ENCODE measurements at regions not wholly inside any gene's neighbourhood (a gene's known extent, or its start where the extent isn't known, plus 50 kb on each side); places are given as distances from the start of the nearest gene placed in this dataset.

DNA sequence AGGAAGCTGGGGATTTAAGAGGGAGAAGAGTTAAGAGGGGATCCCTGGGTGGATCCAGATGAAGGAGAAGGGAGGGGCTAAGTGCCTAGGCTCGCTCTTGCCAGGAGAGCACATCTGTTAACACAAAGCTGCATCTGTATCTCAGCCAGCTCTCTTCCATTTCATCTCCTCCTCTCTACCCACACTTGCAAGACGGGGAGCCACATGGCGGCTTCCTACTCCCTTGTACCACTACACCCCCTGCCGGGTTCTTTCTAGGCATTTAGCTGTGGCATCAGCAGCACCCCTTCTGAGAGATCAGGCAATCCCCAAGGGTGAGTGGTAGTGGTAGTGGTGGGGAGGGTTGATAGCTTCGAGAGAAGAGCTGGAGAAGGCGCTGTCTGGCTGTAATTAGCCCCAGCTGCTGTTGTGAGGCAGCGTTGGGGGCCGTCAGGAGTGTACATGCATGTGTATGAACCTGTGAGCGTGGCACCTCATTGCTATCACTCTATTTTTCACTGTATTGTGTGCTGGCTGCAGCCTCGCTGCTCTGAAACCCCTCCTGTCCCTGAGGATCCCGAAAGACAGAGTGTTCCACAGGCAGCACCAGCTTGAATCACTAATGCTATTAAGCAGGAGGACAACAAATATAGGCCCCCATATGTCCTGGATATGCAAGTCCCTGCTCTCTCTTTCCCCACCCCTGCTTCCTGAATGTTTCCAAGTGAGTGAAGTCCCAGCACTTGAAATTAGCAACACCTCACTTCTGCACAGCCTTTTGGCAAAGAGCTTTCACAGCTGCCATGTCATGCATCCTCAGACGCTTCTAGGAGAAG is 73.7 kb downstream of the RTL9 start:
- DNase-seq: no peak

- DNase-seq: no peak
Observed at GRCh38 chrX:110432906-110433215, 74.2 kb downstream of the RTL9 start.

- DNase-seq: no peak
Observed at GRCh38 chrX:110435196-110435595, 76.5 kb downstream of the RTL9 start.

DNA sequence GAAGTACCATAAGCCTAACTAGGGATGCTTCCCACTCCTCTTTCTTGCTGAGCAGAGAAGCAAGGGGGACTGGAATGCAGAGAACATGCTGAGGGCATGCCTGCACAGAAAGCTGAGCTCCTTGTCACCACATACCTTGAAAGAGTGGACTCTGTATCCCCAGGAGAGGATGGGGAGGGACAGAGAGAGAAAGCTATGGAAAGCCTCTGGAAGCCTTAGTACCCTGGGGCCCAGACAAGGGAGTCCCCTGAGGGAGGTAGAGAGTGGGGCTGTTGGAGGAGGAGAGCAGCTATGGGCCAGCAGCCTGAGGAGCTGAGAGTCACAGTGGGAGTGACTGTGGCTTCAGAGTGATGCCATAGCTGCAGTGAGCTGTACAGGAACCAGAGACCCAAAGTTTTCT is 77.9 kb downstream of the RTL9 start:
- DNase-seq: no peak

GRCh38 chrX:110437686-110438085 is 79.0 kb downstream of the RTL9 start:
- no peak for DNase-seq

DNA sequence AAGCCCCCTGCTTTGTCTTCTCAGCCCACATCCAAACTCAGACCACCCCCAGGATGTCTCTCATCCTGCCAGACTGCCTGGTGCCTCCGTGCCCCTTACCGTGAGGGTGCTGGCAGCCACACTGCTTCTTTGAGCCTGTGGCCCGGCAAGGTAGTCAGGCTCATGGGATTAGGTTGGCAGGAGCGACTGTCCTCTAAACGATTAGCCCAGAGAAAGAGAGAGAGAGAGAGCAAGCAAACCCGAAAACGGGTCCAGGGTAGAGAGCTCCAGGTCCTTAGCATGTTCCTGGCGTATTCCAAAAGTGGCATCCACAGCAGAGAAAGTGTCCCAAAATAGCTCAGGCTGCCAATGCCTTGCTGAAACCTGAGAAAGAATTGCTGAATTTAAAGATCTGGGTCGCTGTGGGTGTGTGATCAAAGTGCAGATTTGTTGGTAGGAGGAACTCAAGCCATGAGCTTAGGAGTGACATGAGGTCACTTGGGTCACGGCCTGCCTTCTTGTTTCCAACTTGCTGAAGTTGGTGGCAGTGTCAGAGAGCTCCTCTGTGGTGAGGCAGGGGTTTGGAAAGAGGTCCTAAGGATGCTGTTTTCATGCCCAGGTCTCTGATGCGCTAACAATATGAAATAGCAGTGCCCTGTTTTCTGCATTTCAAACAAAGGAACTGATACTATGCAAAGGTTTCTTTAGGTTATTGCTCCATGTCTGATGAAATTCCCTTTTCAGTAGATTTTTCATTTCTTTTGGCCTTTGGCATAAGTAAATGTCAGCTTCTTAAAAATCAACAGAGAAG is 81.6 kb downstream of the RTL9 start:
- no peak for DNase-seq

DNA sequence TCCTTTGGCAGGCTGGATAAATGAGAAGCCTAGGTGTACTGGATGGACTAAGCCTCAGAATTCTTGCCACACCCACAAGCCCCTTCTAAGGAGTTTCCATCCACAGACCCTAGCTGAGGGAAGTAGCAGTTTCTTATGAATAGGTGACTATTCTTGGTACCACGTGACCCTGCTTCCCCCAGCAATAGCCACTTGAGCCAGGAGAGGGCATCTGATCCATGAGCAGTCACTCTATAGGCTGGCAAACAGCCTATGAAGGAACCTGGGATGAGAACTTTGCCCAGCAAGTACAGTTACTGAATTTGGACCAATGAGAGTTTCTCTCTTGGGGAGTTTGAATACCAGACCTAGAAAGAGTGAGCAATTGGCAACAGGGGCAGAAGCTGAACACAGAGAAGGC is 84.0 kb downstream of the RTL9 start:
- no peak for DNase-seq

DNA sequence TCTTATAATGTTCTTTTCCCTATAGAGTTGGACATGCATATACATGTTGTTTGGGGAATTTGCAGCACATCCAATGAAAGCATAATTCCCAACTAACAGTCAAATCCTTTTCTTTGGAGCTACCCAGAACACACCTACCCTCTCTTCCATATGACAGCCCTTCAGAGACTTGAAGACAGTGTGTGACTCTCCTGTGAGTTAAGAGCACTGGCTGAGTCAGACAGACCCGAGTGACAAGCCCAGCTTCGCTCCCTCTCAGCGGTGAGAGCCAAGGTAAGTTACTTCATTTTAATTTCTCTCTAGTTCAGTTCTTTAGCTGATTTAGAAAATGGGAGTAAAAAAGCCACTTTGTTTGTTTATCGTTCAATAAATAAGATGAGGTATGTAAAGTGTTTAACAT is 86.3 kb downstream of the RTL9 start:
- no peak for DNase-seq

- no peak for DNase-seq
Observed at GRCh38 chrX:110448459-110448858, 89.8 kb downstream of the RTL9 start.

DNA sequence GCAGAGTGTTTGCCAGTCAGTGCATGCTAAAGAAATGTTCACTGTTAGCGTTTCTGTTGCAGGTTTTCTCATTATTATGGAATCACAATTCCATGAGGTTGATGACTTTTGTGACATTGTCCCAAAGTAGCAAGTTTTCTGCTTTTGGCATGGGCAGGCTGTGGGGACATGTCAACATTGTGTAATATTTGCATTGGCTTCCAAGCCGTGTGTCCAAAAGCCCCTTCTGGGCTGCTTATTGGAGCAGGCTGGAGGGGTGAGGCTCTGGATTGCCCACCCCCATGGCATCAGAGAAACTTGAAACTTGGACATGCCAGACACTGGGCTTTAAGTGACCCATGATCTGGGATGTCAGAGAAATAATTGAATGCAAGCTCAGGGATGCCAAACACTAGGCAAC is 90.7 kb downstream of the RTL9 start:
- no peak for DNase-seq

GRCh38 chrX:110450050-110450449 is 91.4 kb downstream of the RTL9 start:
- DNase-seq: peak; percentile 38 to 77

DNA sequence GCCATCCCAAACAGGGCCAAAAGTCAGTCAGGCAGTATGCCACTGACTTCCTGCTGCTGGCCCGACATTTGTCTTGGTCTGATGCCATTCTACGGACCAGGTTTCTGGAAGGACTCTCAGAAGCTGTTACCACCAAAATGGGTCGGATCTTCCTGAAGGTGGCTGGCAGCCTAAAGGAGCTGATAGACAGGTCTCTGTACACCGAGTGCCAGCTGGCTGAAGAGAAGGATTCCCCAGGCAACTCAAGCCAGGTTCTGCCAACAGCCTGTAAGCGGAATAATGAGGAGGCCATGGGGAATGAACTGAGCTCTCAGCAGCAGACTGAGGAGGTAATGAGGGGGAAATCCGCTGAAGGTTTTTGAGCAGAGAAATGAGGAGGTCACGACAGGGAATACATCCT is 95.7 kb downstream of the RTL9 start:
- peak; percentile 10 to 62 for DNase-seq

- no peak for DNase-seq
Observed at GRCh38 chrX:110462957-110463356, 104.3 kb downstream of the RTL9 start.

GRCh38 chrX:110466790-110467189 is 108.1 kb downstream of the RTL9 start:
- no peak for DNase-seq

GRCh38 chrX:110472265-110472664 is 113.6 kb downstream of the RTL9 start:
- no peak for DNase-seq

GRCh38 chrX:110477593-110478228 is 119.1 kb downstream of the RTL9 start:
- DNase-seq: no peak

DNA sequence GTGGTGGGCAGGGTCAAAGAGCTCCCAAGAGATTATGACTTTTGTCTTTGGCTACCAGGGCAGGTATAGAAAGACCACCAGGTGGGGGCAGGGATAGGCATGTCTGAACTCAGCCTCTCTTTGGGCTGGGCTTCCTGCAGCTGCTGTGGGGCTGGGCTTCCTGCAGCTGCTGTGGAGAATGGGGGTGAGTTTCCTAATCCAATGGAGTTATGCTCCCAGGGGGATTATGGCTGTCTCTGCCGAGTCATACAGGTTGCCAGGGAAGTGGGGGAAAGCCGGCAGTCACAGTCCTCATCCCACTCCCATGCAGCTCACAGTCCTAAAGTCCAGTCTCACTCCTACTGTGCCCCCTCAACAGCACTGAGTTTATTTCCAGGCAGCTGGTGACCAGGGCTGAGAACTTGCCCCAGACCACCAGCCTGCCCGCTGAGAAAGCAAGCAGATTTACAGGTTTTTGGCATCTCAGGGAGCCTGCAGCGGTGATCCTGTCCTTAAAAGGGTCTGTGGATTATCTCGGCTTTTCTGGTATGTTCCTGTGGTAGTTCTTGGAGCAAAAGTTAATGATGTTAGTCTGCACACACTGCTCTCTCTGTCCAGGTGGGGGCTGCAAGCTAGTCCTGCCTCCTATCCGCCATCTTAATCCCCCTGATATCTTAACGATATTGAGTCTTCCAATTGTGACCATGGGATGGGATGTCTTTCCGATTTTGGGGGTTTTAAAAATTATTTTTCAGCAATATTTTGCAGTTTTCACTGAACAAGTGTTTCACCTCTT is 133.4 kb downstream of the RTL9 start:
- no peak for DNase-seq

DNA sequence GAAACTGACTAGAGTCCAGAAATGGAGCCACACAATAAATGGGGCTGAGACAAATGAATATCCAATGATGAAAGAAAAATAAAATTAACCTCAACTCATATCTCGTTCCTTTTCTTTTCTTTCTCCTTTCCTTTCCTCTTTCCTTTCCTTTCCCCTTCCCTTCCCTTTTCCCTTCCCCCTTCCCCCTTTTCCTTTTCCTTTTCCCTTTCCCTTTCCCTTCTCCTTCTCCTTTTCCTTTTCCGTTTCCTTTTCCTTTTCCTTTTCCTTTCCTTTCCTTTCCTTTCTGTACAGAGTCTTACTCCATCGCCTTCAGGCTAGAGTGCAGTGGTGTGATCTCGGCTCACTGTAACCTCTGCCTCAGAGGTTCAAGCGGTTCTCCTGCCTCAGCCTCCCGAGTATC is 146.3 kb downstream of the RTL9 start:
- DNase-seq: no peak

DNA sequence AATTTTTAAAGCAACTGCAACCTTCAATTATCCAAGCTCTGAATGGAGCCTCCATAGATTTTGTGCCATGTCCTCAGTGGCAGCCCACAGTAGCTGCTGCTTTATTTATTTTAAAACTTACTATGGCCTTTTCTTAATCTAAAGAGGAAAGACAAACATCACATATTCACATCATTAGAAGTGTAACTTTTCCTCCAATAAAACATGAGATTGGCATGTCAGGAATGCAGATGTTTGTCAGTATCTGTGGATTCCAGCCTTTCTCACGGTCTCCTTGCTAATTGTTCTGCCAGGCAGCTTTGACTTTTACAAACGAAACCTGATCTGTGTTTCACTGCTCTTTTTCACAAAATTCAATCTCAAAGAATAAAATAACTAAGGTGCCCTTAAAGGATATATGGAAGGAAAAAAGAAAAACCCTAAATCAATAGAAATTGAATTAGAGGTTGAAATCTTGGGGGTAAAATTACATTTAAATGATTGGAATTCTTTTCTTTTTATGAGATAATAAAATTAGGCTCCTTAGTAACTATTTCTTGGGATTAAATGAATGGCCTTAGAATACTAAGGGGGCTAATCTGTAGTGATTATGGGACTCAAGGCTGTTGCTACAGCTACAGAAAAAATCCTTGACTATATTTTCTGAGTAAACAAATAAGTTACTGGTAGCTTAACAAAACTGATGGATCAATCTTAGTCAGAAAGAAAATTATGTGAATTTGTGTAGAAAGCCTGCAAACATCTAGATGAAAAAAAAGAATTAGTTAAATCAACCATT is 151.3 kb downstream of the RTL9 start:
- no peak for DNase-seq

DNA sequence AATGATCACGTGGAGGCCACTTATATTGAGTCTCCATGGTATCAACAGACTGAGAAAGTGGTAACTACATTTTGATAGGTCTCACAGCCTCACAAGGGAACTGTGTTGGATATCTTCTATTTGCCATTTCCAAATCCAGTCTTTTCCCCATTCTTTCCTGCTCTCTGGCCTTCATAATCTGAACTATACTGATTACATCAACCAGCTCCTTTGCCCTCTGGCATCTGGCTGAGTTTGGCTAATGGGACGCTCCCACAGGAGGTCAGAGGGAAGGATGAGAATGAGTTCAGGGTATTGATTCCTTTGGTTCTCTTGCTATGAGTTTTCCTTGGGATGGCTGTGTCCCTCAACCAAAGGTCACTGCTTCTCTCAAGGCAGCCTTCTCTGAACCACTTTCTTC is 152.6 kb downstream of the RTL9 start:
- DNase-seq: no peak

DNA sequence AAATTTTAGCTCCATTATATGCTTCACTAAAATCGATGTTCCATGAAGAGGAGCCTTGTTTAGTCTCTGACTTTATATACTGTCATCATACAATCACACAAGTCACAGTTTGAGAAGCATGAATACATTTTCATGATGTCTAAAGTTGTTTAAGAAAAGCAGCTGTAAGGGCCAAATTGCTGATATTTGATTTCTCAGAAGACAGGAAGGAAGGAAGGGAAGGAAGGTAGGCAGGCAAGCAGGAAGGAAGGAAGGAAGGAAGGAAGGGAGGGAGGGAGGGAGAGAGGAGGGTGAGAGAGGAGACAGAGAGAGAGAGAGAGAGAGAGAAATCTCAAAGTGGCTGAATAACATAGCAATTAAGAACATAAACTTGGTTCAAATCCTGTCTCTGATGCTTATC is 153.7 kb downstream of the RTL9 start:
- no peak for DNase-seq

- no peak for DNase-seq
Observed at GRCh38 chrX:110514509-110514908, 155.9 kb downstream of the RTL9 start.

DNA sequence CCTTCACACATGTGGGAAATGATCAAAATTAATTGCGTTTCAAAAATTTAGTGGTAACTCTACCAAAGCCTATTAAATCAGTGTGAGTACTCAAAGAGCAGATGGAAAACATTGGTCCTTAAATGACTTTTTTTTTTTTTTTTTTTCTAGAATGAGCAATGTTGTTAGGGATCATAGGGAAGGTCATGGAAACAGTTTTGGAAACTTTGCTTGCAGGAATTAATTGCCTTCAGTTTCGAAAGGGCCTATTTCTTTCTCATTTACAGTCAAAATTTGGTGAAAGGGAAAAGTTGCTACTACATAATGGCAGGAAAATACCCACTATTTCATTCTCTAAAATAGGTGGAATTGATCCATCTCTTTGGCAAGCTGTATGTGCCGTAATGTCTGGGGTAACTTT is 160.9 kb downstream of the RTL9 start:
- no peak for DNase-seq
